HCT116 (cell line): ENCODE measurements at regions not wholly inside any gene's neighbourhood (a gene's known extent, or its start where the extent isn't known, plus 50 kb on each side); places are given as distances from the start of the nearest gene placed in this dataset.

Experiments
- ATAC-seq: fragments of 200-7000 bp; cut with Tn5 transposase; 2 replicates; pipeline ENCODE4 v1.9.1; 2020; ENCODE audit warnings: mild to moderate bottlenecking, moderate library complexity
- BruUV-seq: library from RNA; stranded (reverse); fragments of 400-500 nt; replicated peaks from 2 replicates; lab custom pipeline; 2021; lab: Mats Ljungman, UMichigan
- CTCF ChIA-PET: fragments of 300-600 bp; sonication (Branson Sonifier 250); formaldehyde crosslinking; loops from one replicate; lab custom pipeline; 2021; ENCODE audit warnings: antibody characterized with exemption; lab: Charles Lee
- POLR2A ChIA-PET: fragments of 300-600, 350-600 bp; sonication (Branson Sonifier 250); formaldehyde crosslinking; loops from one replicate; lab custom pipeline; 2021; ENCODE audit warnings: antibody characterized with exemption; lab: Charles Lee
- RAD21 ChIA-PET, 2 experiments: fragments of 300-600 bp; sonication (Branson Sonifier 250); formaldehyde crosslinking; loops; one replicate each; lab custom pipeline; 2023; ENCODE audit warnings: low total read pairs in 2 of 2; ENCODE audit not compliant: uncharacterized antibody in 2 of 2, unreplicated experiment in 2 of 2, low non-redundant PET in 1 of 2; lab: Charles Lee
- DNase-seq: peaks from one replicate; pipeline ENCODE4 v3.0.0-alpha.2; 2010; ENCODE audit warnings: low read depth, low spot score
- H2AFZ ChIP-seq: fragments of 200-600 bp; shearing (Covaris generic), sonication (generic); 2 replicates; pipeline ENCODE4 v1.6.1; 2017; ENCODE audit warnings: low read depth, mixed run types, mixed read lengths, antibody characterized with exemption, low read length; ENCODE audit not compliant: poor library complexity, severe bottlenecking
- H3K27ac ChIP-seq: 2 replicates; pipeline ENCODE4 v1.5.1; 2012; ENCODE audit warnings: low read depth, low read length
- H3K27me3 ChIP-seq: fragments of 200-600 bp; sonication (generic); 2 replicates; pipeline ENCODE4 v1.6.1; 2016; ENCODE audit warnings: mixed run types, low read length, mixed read lengths; ENCODE audit not compliant: insufficient read depth
- H3K36me3 ChIP-seq, 2 experiments: fragments of 200-500 bp in 1 of 2; fragments of 200-600 bp in 1 of 2; sonication (Bioruptor generic) in 1 of 2; sonication (generic) in 1 of 2; 2 replicates each; pipeline versions ENCODE4 v1.5.1 to v1.6.1; 2014 to 2016; ENCODE audit warnings: low read length in 2 of 2, inconsistent platforms in 1 of 2, mixed read lengths in 1 of 2, mixed run types in 1 of 2; ENCODE audit not compliant: insufficient read depth in 2 of 2, control insufficient read depth in 1 of 2
- H3K4me1 ChIP-seq, 2 experiments: fragments of 200-600 bp in 1 of 2; sonication (generic) in 1 of 2; 2 replicates each; pipeline versions ENCODE4 v1.5.1 to v1.6.1; 2012 to 2017; ENCODE audit warnings: low read length in 2 of 2, inconsistent platforms in 1 of 2, mild to moderate bottlenecking in 1 of 2, mixed read lengths in 1 of 2, mixed run types in 1 of 2, moderate library complexity in 1 of 2; ENCODE audit not compliant: insufficient read depth in 2 of 2, control insufficient read depth in 1 of 2
- H3K4me2 ChIP-seq: fragments of 200-600 bp; sonication (generic); 2 replicates; pipeline ENCODE4 v1.6.1; 2017; ENCODE audit warnings: mixed run types, low read length, mixed read lengths
- H3K4me3 ChIP-seq, 2 experiments: fragments of 200-600 bp in 1 of 2; sonication (generic) in 1 of 2; replicated peaks in 1 of 2; 2 replicates each; pipeline ENCODE4 v1.5.1; 2011 to 2016; ENCODE audit warnings: low read length in 2 of 2, control low read depth in 1 of 2, low read depth in 1 of 2, mild to moderate bottlenecking in 1 of 2, mixed read lengths in 1 of 2, mixed run types in 1 of 2
- H3K79me2 ChIP-seq: fragments of 200-600 bp; sonication (generic); 2 replicates; pipeline ENCODE4 v1.6.1; 2017; ENCODE audit warnings: mild to moderate bottlenecking, mixed run types, low read length, moderate library complexity, mixed read lengths; ENCODE audit not compliant: insufficient read depth
- H3K9ac ChIP-seq: fragments of 200-600 bp; sonication (generic); 2 replicates; pipeline ENCODE4 v1.6.1; 2016; ENCODE audit warnings: low read length, mixed read lengths
- H3K9me2 ChIP-seq: fragments of 200-600 bp; sonication (generic), shearing (Covaris generic); 2 replicates; pipeline ENCODE4 v1.6.1; 2017; ENCODE audit warnings: mixed run types, mild to moderate bottlenecking, moderate library complexity; ENCODE audit not compliant: insufficient read depth
- H3K9me3 ChIP-seq, 2 experiments: fragments of 200-500 bp in 1 of 2; fragments of 200-600 bp in 1 of 2; sonication (Bioruptor generic) in 1 of 2; sonication (generic) in 1 of 2; 2 replicates each; pipeline ENCODE4 v1.6.1; 2014 to 2017; ENCODE audit warnings: low read length in 2 of 2, mixed read lengths in 2 of 2, inconsistent platforms in 1 of 2, low read depth in 1 of 2, mild to moderate bottlenecking in 1 of 2, mixed run types in 1 of 2, moderate library complexity in 1 of 2; ENCODE audit not compliant: control insufficient read depth in 1 of 2, insufficient read depth in 1 of 2
- H4K20me1 ChIP-seq: fragments of 200-600 bp; sonication (generic), shearing (Covaris generic); 2 replicates; pipeline ENCODE4 v1.6.1; 2017; ENCODE audit warnings: mixed run types, mild to moderate bottlenecking, moderate library complexity; ENCODE audit not compliant: insufficient read depth
- CBX3 ChIP-seq: IDR thresholded peaks from 2 replicates; pipeline ENCODE4 v1.6.1; 2012; ENCODE audit warnings: low read depth
- CEBPB ChIP-seq: IDR thresholded peaks from 2 replicates; pipeline ENCODE4 v1.6.1; 2012; ENCODE audit warnings: low read depth
- EGR1 ChIP-seq: IDR thresholded peaks from 2 replicates; pipeline ENCODE4 v1.6.1; 2012; ENCODE audit warnings: low read depth
- ELF1 ChIP-seq: IDR thresholded peaks from 2 replicates; pipeline ENCODE4 v1.6.1; 2012; ENCODE audit warnings: low read depth, borderline replicate concordance
- FOSL1 ChIP-seq: IDR thresholded peaks from 2 replicates; pipeline ENCODE4 v1.6.1; 2012; ENCODE audit warnings: low read depth
- JUND ChIP-seq: IDR thresholded peaks from 2 replicates; pipeline ENCODE4 v1.6.1; 2012
- POLR2AphosphoS5 ChIP-seq: IDR thresholded peaks from 2 replicates; pipeline ENCODE4 v1.6.1; 2011; ENCODE audit warnings: mild to moderate bottlenecking, low read depth, low read length, moderate library complexity
- SIN3A ChIP-seq: IDR thresholded peaks from 2 replicates; pipeline ENCODE4 v1.6.1; 2012; ENCODE audit warnings: low read depth
- SRF ChIP-seq: IDR thresholded peaks from 2 replicates; pipeline ENCODE4 v1.6.1; 2012; ENCODE audit warnings: low read depth
- TCF7L2 ChIP-seq: IDR thresholded peaks from 2 replicates; pipeline ENCODE4 v1.7.0; 2011; ENCODE audit warnings: borderline replicate concordance, inconsistent platforms; ENCODE audit not compliant: insufficient read depth, insufficient read length; ENCODE audit errors: extremely low read depth
- YY1 ChIP-seq: IDR thresholded peaks from 2 replicates; pipeline ENCODE4 v1.6.1; 2011; ENCODE audit warnings: low read length, low read depth, moderate library complexity, mild to moderate bottlenecking; ENCODE audit not compliant: insufficient replicate concordance; ENCODE audit errors: extremely low read depth
- ZFX ChIP-seq: fragments of 450-650 bp; IDR thresholded peaks from 2 replicates; pipeline ENCODE4 v1.6.1; 2017
- ZNF274 ChIP-seq: fragments of 200-500 bp; sonication (Bioruptor generic); IDR thresholded peaks from 2 replicates; pipeline ENCODE4 v1.6.1; 2014; ENCODE audit warnings: mild to moderate bottlenecking, low read depth, low read length, inconsistent platforms
- intact Hi-C: fragments of 100-400 bp; cut with micrococcal nuclease; formaldehyde crosslinking; loops from 2 replicates; pipeline ENCODE4 v1.10.0; 2022
- TF ChIP-seq, protein P1 (sequence below): IDR thresholded peaks from 2 replicates; pipeline ENCODE4 v1.6.1; 2012; ENCODE audit warnings: low read depth
- TF ChIP-seq, protein P2 (sequence below), 3 experiments: fragments of 200-600 bp in 1 of 3; sonication (generic) in 1 of 3; IDR thresholded peaks in 2 of 3; conservative IDR thresholded peaks in 1 of 3; 2 replicates each; pipeline ENCODE4 v1.5.1; 2012 to 2017; ENCODE audit warnings: low read depth in 2 of 3, low read length in 2 of 3, antibody characterized with exemption in 1 of 3, borderline replicate concordance in 1 of 3, control low read depth in 1 of 3, mild to moderate bottlenecking in 1 of 3, mixed read lengths in 1 of 3, mixed run types in 1 of 3, moderate library complexity in 1 of 3; ENCODE audit not compliant: insufficient read depth in 1 of 3
- TF ChIP-seq, protein P3 (sequence below): IDR thresholded peaks from 2 replicates; pipeline ENCODE4 v1.6.1; 2012

DNA sequence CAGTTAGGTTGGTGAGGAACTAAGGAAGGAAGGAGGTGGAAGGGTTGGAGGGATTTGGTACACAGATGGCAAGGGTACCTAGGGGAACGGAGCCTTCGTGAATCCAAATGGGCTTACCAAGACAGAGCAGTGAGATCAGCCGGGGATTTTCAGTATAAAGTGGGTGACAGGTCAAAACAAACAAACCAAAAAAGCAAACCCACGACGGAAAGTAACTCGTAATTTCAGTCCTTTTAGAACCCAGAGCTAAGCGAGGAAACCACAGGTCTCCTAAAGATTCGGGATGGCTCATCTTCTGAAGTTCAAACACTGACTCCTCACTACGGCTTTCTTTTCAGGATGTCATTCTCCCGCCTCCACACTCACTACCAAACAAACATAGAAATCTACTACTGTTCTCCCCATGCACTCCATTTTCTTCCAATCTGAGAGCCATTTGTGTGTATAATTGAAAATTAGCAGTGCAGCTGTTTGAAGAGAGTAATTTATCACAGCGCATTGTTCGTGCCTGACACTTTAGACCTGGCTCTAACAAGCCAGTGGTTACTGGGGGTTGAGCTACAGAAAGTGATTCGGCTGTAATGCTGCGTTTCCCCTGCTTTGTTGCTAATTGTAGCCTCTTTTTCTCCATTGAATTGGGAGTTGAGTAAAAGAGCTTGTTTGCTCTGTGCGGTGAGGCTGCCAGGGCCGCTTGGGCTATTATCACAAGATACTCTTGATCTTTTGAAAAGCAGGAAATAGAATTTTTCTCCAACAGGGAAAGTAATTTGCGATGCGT lies 64.7 kb upstream of the CCDC39 start:
- RAD21 ChIA-PET = no interaction called here
- CTCF ChIA-PET = no interaction called here
- ATAC-seq (no peak), DNase-seq (no peak)
- no peaks in the 10 kb centered on the region for H3K9me2 ChIP-seq
- H3K9me3 ChIP-seq = no peaks in the 10 kb centered on the region
- intact Hi-C loops = no loop called here
- H3K79me2 ChIP-seq = no peaks in the 10 kb centered on the region
- H3K27ac ChIP-seq = no peak overlapping the region
- TF ChIP-seq JUND (no peak), FOSL1 (no peak), POLR2AphosphoS5 (no peak), TCF7L2 (no peak), ELF1 (no peak), ZNF274 (no peak), SIN3A (no peak), CBX3 (no peak), YY1 (no peak), CEBPB (no peak), SRF (no peak), EGR1 (no peak), ZFX (no peak)
- TF ChIP-seq, protein P1, sequence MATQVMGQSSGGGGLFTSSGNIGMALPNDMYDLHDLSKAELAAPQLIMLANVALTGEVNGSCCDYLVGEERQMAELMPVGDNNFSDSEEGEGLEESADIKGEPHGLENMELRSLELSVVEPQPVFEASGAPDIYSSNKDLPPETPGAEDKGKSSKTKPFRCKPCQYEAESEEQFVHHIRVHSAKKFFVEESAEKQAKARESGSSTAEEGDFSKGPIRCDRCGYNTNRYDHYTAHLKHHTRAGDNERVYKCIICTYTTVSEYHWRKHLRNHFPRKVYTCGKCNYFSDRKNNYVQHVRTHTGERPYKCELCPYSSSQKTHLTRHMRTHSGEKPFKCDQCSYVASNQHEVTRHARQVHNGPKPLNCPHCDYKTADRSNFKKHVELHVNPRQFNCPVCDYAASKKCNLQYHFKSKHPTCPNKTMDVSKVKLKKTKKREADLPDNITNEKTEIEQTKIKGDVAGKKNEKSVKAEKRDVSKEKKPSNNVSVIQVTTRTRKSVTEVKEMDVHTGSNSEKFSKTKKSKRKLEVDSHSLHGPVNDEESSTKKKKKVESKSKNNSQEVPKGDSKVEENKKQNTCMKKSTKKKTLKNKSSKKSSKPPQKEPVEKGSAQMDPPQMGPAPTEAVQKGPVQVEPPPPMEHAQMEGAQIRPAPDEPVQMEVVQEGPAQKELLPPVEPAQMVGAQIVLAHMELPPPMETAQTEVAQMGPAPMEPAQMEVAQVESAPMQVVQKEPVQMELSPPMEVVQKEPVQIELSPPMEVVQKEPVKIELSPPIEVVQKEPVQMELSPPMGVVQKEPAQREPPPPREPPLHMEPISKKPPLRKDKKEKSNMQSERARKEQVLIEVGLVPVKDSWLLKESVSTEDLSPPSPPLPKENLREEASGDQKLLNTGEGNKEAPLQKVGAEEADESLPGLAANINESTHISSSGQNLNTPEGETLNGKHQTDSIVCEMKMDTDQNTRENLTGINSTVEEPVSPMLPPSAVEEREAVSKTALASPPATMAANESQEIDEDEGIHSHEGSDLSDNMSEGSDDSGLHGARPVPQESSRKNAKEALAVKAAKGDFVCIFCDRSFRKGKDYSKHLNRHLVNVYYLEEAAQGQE = no peak
- TF ChIP-seq, protein P2, sequence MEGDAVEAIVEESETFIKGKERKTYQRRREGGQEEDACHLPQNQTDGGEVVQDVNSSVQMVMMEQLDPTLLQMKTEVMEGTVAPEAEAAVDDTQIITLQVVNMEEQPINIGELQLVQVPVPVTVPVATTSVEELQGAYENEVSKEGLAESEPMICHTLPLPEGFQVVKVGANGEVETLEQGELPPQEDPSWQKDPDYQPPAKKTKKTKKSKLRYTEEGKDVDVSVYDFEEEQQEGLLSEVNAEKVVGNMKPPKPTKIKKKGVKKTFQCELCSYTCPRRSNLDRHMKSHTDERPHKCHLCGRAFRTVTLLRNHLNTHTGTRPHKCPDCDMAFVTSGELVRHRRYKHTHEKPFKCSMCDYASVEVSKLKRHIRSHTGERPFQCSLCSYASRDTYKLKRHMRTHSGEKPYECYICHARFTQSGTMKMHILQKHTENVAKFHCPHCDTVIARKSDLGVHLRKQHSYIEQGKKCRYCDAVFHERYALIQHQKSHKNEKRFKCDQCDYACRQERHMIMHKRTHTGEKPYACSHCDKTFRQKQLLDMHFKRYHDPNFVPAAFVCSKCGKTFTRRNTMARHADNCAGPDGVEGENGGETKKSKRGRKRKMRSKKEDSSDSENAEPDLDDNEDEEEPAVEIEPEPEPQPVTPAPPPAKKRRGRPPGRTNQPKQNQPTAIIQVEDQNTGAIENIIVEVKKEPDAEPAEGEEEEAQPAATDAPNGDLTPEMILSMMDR (IDR thresholded peaks at IDR 0.05 in 2 of 3, conservative IDR thresholded peaks at IDR 0.05 in 1 of 3; ENCODE audit: borderline replicate concordance in 1 of 3, insufficient read depth in 1 of 3, low read depth in 2 of 3, low read length in 2 of 3) = no peak
- TF ChIP-seq, protein P3, sequence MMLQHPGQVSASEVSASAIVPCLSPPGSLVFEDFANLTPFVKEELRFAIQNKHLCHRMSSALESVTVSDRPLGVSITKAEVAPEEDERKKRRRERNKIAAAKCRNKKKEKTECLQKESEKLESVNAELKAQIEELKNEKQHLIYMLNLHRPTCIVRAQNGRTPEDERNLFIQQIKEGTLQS = no peak
- H2AFZ ChIP-seq = no peak overlapping the region
- POLR2A ChIA-PET = no interaction called here
- H3K4me3 ChIP-seq = no peak overlapping the region
- H3K9ac ChIP-seq = no peak overlapping the region
- no TSS peak for BruUV-seq
- H3K27me3 ChIP-seq = peaks cover 40% of the 10 kb centered on the region
- H3K4me1 ChIP-seq = no peaks in the 10 kb centered on the region
- H4K20me1 ChIP-seq = no peaks in the 10 kb centered on the region
- no peak overlapping the region for H3K4me2 ChIP-seq
- no peaks in the 10 kb centered on the region for H3K36me3 ChIP-seq
